ENCODE measurements at regions not wholly inside any gene's neighbourhood (a gene's known extent, or its start where the extent isn't known, plus 50 kb on each side); places are given as distances from the start of the nearest gene placed in this dataset.

DNA sequence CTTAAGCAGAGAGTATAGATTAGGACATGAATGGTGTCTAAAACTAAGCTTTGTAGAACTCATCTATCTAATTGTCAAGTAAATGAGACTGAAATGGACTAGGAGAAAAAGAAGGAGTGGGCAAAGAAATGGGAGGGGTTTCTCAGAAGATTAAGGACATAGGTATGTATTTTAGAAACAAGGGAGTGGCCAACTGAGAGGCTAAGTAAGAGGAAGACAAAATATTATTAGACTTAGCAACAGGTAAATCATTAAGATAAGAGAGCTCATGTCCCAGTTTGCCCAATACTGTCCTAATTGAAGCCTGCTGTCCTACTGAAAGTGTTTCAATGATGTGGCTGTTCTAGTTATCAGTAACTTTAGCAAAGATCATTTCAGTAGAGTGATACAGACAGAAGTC is 171.4 kb downstream of the KITLG start:
- no peak overlapping the region for H3K4me3 ChIP-seq (replicated peaks in 1 of 3; ENCODE audit: insufficient read depth in 1 of 3, low read depth in 1 of 3, low read length in 3 of 3)
- intact Hi-C loops (cut with micrococcal nuclease) (no loop called here), dilution Hi-C loops (cut with MboI; ENCODE audit: extremely low pct_ligation_motif_present, low sequenced_read_pairs) (no loop called here)
- H3K9me1 ChIP-seq (replicated peaks; ENCODE audit: control insufficient read depth, extremely low read depth, insufficient read depth, low read length), result no peaks in the 10 kb centered on the region
- H2AFZ ChIP-seq (ENCODE audit: low read depth, low read length), result no peak overlapping the region
- H3K9me3 ChIP-seq (replicated peaks; ENCODE audit: control insufficient read depth, insufficient read depth, low read length), result no peaks in the 10 kb centered on the region
- TF ChIP-seq POLR2AphosphoS5 (IDR thresholded peaks at IDR 0.05; ENCODE audit: insufficient read depth, low read depth, low read length), result no peak
- no peak for TF ChIP-seq EZH2 (IDR thresholded peaks at IDR 0.05; ENCODE audit: borderline replicate concordance, low read depth, low read length, severe bottlenecking)
- no peak for TF ChIP-seq GATA2 (IDR thresholded peaks at IDR 0.05; ENCODE audit: insufficient read depth, insufficient read length, low read depth, low read length)
- TF ChIP-seq FOS (IDR thresholded peaks at IDR 0.05; ENCODE audit: borderline replicate concordance, insufficient read depth, low read length), result no peak
- no peak for TF ChIP-seq MAX (IDR thresholded peaks at IDR 0.05; ENCODE audit: insufficient read depth, insufficient read length)
- no peak for TF ChIP-seq MYC (IDR thresholded peaks at IDR 0.05; ENCODE audit: low read depth, low read length)
- TF ChIP-seq JUN (IDR thresholded peaks at IDR 0.05; ENCODE audit: borderline replicate concordance, insufficient read depth, insufficient read length, low read depth), result no peak
- TF ChIP-seq, protein P1, sequence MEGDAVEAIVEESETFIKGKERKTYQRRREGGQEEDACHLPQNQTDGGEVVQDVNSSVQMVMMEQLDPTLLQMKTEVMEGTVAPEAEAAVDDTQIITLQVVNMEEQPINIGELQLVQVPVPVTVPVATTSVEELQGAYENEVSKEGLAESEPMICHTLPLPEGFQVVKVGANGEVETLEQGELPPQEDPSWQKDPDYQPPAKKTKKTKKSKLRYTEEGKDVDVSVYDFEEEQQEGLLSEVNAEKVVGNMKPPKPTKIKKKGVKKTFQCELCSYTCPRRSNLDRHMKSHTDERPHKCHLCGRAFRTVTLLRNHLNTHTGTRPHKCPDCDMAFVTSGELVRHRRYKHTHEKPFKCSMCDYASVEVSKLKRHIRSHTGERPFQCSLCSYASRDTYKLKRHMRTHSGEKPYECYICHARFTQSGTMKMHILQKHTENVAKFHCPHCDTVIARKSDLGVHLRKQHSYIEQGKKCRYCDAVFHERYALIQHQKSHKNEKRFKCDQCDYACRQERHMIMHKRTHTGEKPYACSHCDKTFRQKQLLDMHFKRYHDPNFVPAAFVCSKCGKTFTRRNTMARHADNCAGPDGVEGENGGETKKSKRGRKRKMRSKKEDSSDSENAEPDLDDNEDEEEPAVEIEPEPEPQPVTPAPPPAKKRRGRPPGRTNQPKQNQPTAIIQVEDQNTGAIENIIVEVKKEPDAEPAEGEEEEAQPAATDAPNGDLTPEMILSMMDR (IDR thresholded peaks at IDR 0.05; ENCODE audit: extremely low read depth in 1 of 2, insufficient read depth in 1 of 2, low read depth in 1 of 2, low read length in 2 of 2), result no peak
- no peak for TF ChIP-seq POLR2A (IDR thresholded peaks at IDR 0.05; ENCODE audit: low read depth, low read length)
- H3K36me3 ChIP-seq (ENCODE audit: control insufficient read depth in 2 of 2, extremely low read depth in 1 of 2, insufficient read depth in 2 of 2, low read length in 2 of 2), result no peaks in the 10 kb centered on the region
- H3K4me1 ChIP-seq (ENCODE audit: control insufficient read depth, extremely low read depth, insufficient read depth, low read length), result no peaks in the 10 kb centered on the region
- no peaks in the 10 kb centered on the region for H3K27me3 ChIP-seq (ENCODE audit: control insufficient read depth in 2 of 2, insufficient read depth in 2 of 2, low read length in 2 of 2)
- H3K27ac ChIP-seq (ENCODE audit: insufficient read depth, low read depth, low read length), result no peak overlapping the region
- H4K20me1 ChIP-seq (replicated peaks; ENCODE audit: control insufficient read depth, extremely low read depth, insufficient read depth, low read length), result no peaks in the 10 kb centered on the region
- no peaks in the 10 kb centered on the region for H3K79me2 ChIP-seq (ENCODE audit: control insufficient read depth, insufficient read depth, low read length)
- H3K4me2 ChIP-seq (ENCODE audit: insufficient read depth, low read length), result no peak overlapping the region
- POLR2A ChIA-PET, result no interaction called here
- DNase-seq (ENCODE audit: low read depth, low spot score), result no peak
- H3K9ac ChIP-seq (replicated peaks; ENCODE audit: extremely low read depth, insufficient read depth, low read length), result no peak overlapping the region
- no TSS peak for BruUV-seq (replicated peaks)
- CTCF ChIA-PET, result interaction anchor here (1.5 kb wide), 1 partner anchor 240 kb away, joined by 3 read pairs; no protein-coding TSS in a partner anchor
- FAIRE-seq, result no peak

Data from endothelial cell of umbilical vein (primary cell).